ENCODE measurements at regions not wholly inside any gene's neighbourhood (a gene's known extent, or its start where the extent isn't known, plus 50 kb on each side); places are given as distances from the start of the nearest gene placed in this dataset.

- no peak for DNase-seq (ENCODE audit: low read depth)
- no peak for TF ChIP-seq CTCF (IDR thresholded peaks at IDR 0.05; ENCODE audit: control insufficient read depth, insufficient read depth, low read depth, low read length, missing control alignments)
- H3K4me3 ChIP-seq (ENCODE audit: control insufficient read depth, low read depth, low read length), result no peak overlapping the region
Measured at GRCh38 chr6:55666606-55667225, 87.7 kb upstream of the HMGCLL1 start.

- no peak for DNase-seq (ENCODE audit: low read depth)
- H3K4me3 ChIP-seq (ENCODE audit: control insufficient read depth, low read depth, low read length), result no peak overlapping the region
- no peak for TF ChIP-seq CTCF (IDR thresholded peaks at IDR 0.05; ENCODE audit: control insufficient read depth, insufficient read depth, low read depth, low read length, missing control alignments)
Measured at GRCh38 chr6:55666037-55666436, 87.0 kb upstream of the HMGCLL1 start.

GRCh38 chr6:55664591-55665587 is 85.9 kb upstream of the HMGCLL1 start:
- no peak for DNase-seq (ENCODE audit: low read depth)
- H3K4me3 ChIP-seq (ENCODE audit: control insufficient read depth, low read depth, low read length), result no peak overlapping the region
- TF ChIP-seq CTCF (IDR thresholded peaks at IDR 0.05; ENCODE audit: control insufficient read depth, insufficient read depth, low read depth, low read length, missing control alignments), result no peak

GRCh38 chr6:55663914-55664313 is 84.9 kb upstream of the HMGCLL1 start:
- no peak for DNase-seq (ENCODE audit: low read depth)
- TF ChIP-seq CTCF (IDR thresholded peaks at IDR 0.05; ENCODE audit: control insufficient read depth, insufficient read depth, low read depth, low read length, missing control alignments), result no peak
- H3K4me3 ChIP-seq (ENCODE audit: control insufficient read depth, low read depth, low read length), result no peak overlapping the region

- TF ChIP-seq CTCF (IDR thresholded peaks at IDR 0.05; ENCODE audit: control insufficient read depth, insufficient read depth, low read depth, low read length, missing control alignments), result no peak
- no peak for DNase-seq (ENCODE audit: low read depth)
- H3K4me3 ChIP-seq (ENCODE audit: control insufficient read depth, low read depth, low read length), result no peak overlapping the region
Measured at GRCh38 chr6:55659304-55659703, 80.3 kb upstream of the HMGCLL1 start.

GRCh38 chr6:55654445-55654844 is 75.5 kb upstream of the HMGCLL1 start:
- no peak for TF ChIP-seq CTCF (IDR thresholded peaks at IDR 0.05; ENCODE audit: control insufficient read depth, insufficient read depth, low read depth, low read length, missing control alignments)
- no peak for DNase-seq (ENCODE audit: low read depth)
- H3K4me3 ChIP-seq (ENCODE audit: control insufficient read depth, low read depth, low read length), result no peak overlapping the region
